NCI-H510A treated with DMSO at 0.1 percent for 48 hours (cell line): ENCODE measurements at regions not wholly inside any gene's neighbourhood (a gene's known extent, or its start where the extent isn't known, plus 50 kb on each side); places are given as distances from the start of the nearest gene placed in this dataset.
"Not testable (repeated sequence)": the region's sequence is repeated elsewhere in the genome, so short reads cannot be mapped to it uniquely, and the experiment has no call there.

ENCODE experiments used
- DNase-seq: peaks from one replicate; lab custom pipeline; 2025; lab: John Stamatoyannopoulos, UW

GRCh38 chr15:23924686-23925085 is 237.6 kb upstream of the NDN start:
- DNase-seq = no peak

- no peak for DNase-seq
Observed at GRCh38 chr15:23954931-23955330, 267.8 kb upstream of the NDN start.

GRCh38 chr15:23983500-23984259 is 296.6 kb upstream of the NDN start:
- no peak for DNase-seq

- DNase-seq = no peak
Observed at GRCh38 chr15:23994273-23994672, 307.2 kb upstream of the NDN start.

- DNase-seq = no peak
Observed at GRCh38 chr15:23998056-23998455, 311.0 kb upstream of the NDN start.

GRCh38 chr15:24008476-24008875 is 321.4 kb upstream of the NDN start:
- no peak for DNase-seq

- no peak for DNase-seq
Observed at GRCh38 chr15:24017470-24017869, 330.4 kb upstream of the NDN start.

GRCh38 chr15:24039683-24040082 is 352.6 kb upstream of the NDN start:
- no peak for DNase-seq

- no peak for DNase-seq
Observed at GRCh38 chr15:24054547-24055245, 367.6 kb upstream of the NDN start.

- DNase-seq = no peak
Observed at GRCh38 chr15:24067733-24068501, 380.8 kb upstream of the NDN start.

GRCh38 chr15:24075420-24076089 is 388.4 kb upstream of the NDN start:
- no peak for DNase-seq

- no peak for DNase-seq
Observed at GRCh38 chr15:24076090-24076784, 389.1 kb upstream of the NDN start.

- DNase-seq = no peak
Observed at GRCh38 chr15:24078310-24079029, 391.4 kb upstream of the NDN start.

- not testable (repeated sequence) for DNase-seq
Observed at GRCh38 chr15:24088941-24089340, 401.8 kb upstream of the NDN start.

- DNase-seq = not testable (repeated sequence)
Observed at GRCh38 chr15:24101503-24101902, 414.4 kb upstream of the NDN start.

GRCh38 chr15:24107524-24107923 is 420.4 kb upstream of the NDN start:
- not testable (repeated sequence) for DNase-seq

GRCh38 chr15:24107948-24108347 is 420.8 kb upstream of the NDN start:
- not testable (repeated sequence) for DNase-seq

GRCh38 chr15:24108349-24108748 is 421.2 kb upstream of the NDN start:
- not testable (repeated sequence) for DNase-seq

- not testable (repeated sequence) for DNase-seq
Observed at GRCh38 chr15:24139622-24140021, 452.5 kb upstream of the NDN start.

- not testable (repeated sequence) for DNase-seq
Observed at GRCh38 chr15:24145070-24145469, 458.0 kb upstream of the NDN start.

- DNase-seq = no peak
Observed at GRCh38 chr15:24146251-24146650, 459.1 kb upstream of the NDN start.
